HepG2 (cell line): ENCODE measurements at regions not wholly inside any gene's neighbourhood (a gene's known extent, or its start where the extent isn't known, plus 50 kb on each side); places are given as distances from the start of the nearest gene placed in this dataset.

Experiments
- ATF6 ChIP-seq: sonication (generic); formaldehyde crosslinking; conservative IDR thresholded peaks from 2 replicates; pipeline ENCODE4 v1.4.0; 2020; ENCODE audit warnings: missing genetic modification reagents
- ATF7-NPFF ChIP-seq: sonication (generic); formaldehyde crosslinking; IDR thresholded peaks from 2 replicates; pipeline ENCODE4 v1.8.1; 2023; ENCODE audit warnings: mild to moderate bottlenecking, low read depth, missing genetic modification reagents, moderate library complexity
- BRF2 ChIP-seq: sonication (generic); formaldehyde crosslinking; IDR thresholded peaks from 2 replicates; pipeline ENCODE4 v1.8.1; 2022; ENCODE audit warnings: mild to moderate bottlenecking, missing genetic modification reagents
- ELF3 ChIP-seq: IDR thresholded peaks from 2 replicates; pipeline ENCODE4 v1.6.1; 2016; ENCODE audit warnings: missing genetic modification reagents, missing compliant biosample characterization
- HNRNPK ChIP-seq: fragments of 200-400 bp; formaldehyde crosslinking; IDR thresholded peaks from 2 replicates; pipeline ENCODE4 v1.6.1; 2018; ENCODE audit warnings: low read length, low read depth, moderate library complexity, mild to moderate bottlenecking; ENCODE audit not compliant: poor library complexity, severe bottlenecking
- TFDP1 ChIP-seq: IDR thresholded peaks from 2 replicates; pipeline ENCODE4 v1.6.1; 2016; ENCODE audit warnings: missing compliant biosample characterization, missing genetic modification reagents, borderline replicate concordance
- TRIM22 ChIP-seq: fragments of 450-650 bp; IDR thresholded peaks from 2 replicates; pipeline ENCODE4 v1.6.1; 2017
- ZBTB26 ChIP-seq: IDR thresholded peaks from 2 replicates; pipeline ENCODE4 v1.6.1; 2016; ENCODE audit warnings: missing compliant biosample characterization, missing genetic modification reagents, borderline replicate concordance
- ZFP36L2 ChIP-seq: sonication (generic); formaldehyde crosslinking; IDR thresholded peaks from 2 replicates; pipeline ENCODE4 v1.4.0; 2020; ENCODE audit warnings: missing genetic modification reagents
- ZFP82 ChIP-seq: sonication (generic); formaldehyde crosslinking; IDR thresholded peaks from 2 replicates; pipeline ENCODE4 v1.5.1; 2020; ENCODE audit warnings: mild to moderate bottlenecking, missing genetic modification reagents, borderline replicate concordance
- ZFP90 ChIP-seq: sonication (generic); formaldehyde crosslinking; IDR thresholded peaks from 2 replicates; pipeline ENCODE4 v1.8.0; 2022; ENCODE audit warnings: missing genetic modification reagents, mild to moderate bottlenecking, inconsistent platforms, borderline replicate concordance
- ZNF296 ChIP-seq: sonication (generic); formaldehyde crosslinking; conservative IDR thresholded peaks from 2 replicates; pipeline ENCODE4 v1.5.0; 2020; ENCODE audit warnings: mild to moderate bottlenecking, missing genetic modification reagents
- ZNF30 ChIP-seq: sonication (generic); formaldehyde crosslinking; IDR thresholded peaks from 2 replicates; pipeline ENCODE4 v1.5.0; 2020; ENCODE audit warnings: mild to moderate bottlenecking, missing genetic modification reagents
- ZNF577 ChIP-seq: sonication (generic); formaldehyde crosslinking; IDR thresholded peaks from 2 replicates; pipeline ENCODE4 v1.4.0; 2020; ENCODE audit warnings: mild to moderate bottlenecking, low read depth, missing genetic modification reagents, borderline replicate concordance
- ZNF777 ChIP-seq: sonication (generic); formaldehyde crosslinking; IDR thresholded peaks from 2 replicates; pipeline ENCODE4 v1.4.0; 2020; ENCODE audit warnings: missing genetic modification reagents
- ZSCAN12 ChIP-seq: sonication (generic); formaldehyde crosslinking; IDR thresholded peaks from 2 replicates; pipeline ENCODE4 v1.9.0; 2021; ENCODE audit warnings: mild to moderate bottlenecking, missing genetic modification reagents
- TF ChIP-seq, protein P1 (sequence below): sonication (generic); formaldehyde crosslinking; IDR thresholded peaks from 2 replicates; pipeline ENCODE4 v1.8.0; 2022; ENCODE audit warnings: missing genetic modification reagents, mild to moderate bottlenecking, moderate library complexity, borderline replicate concordance
- TF ChIP-seq, protein P2 (sequence below): sonication (generic); formaldehyde crosslinking; IDR thresholded peaks from 2 replicates; pipeline ENCODE4 v1.8.0; 2022; ENCODE audit warnings: missing genetic modification reagents, mild to moderate bottlenecking, inconsistent platforms, borderline replicate concordance

DNA sequence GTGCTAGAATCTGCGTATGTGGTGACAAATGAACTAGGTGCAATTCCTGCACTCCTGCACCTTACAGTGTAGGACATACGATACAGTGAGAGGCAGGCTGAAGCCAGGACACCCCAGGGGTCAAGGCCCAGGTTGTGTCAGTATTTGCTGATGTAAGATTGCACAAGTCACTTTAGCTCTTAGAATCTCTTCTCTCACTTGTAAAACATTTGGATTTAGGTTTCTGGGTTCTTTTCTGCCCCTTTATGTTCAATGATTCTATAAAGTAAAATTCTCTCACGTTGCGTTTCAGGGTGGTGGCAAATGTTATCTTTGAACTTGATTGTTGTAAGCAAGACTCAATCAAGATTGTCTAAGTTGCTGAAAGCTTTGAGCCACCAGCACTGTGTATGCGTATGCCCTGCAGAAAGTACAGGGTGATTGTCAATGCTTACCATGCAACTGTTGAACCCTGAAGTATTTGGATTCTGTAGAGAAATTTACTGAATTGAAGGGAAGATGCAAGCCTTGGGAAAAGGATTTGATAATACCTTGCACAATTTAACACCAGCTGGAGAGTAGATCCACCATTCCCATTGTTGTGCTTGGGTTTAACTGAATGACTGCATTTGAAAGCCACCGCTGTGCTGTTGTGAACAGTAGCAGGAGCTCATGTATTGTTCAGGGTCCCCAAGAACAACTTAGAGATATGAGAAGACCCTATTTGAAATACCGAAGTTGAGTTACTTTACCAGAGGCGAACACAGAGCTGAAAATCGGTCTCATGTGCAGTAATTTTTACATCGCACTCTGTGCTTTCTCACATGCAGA, 106.1 kb upstream of the CITED2 start (continued):
- TF ChIP-seq, protein P1, sequence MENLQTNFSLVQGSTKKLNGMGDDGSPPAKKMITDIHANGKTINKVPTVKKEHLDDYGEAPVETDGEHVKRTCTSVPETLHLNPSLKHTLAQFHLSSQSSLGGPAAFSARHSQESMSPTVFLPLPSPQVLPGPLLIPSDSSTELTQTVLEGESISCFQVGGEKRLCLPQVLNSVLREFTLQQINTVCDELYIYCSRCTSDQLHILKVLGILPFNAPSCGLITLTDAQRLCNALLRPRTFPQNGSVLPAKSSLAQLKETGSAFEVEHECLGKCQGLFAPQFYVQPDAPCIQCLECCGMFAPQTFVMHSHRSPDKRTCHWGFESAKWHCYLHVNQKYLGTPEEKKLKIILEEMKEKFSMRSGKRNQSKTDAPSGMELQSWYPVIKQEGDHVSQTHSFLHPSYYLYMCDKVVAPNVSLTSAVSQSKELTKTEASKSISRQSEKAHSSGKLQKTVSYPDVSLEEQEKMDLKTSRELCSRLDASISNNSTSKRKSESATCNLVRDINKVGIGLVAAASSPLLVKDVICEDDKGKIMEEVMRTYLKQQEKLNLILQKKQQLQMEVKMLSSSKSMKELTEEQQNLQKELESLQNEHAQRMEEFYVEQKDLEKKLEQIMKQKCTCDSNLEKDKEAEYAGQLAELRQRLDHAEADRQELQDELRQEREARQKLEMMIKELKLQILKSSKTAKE (CRISPR knock-in tag): no peak
- TF ChIP-seq ZFP36L2: no peak
- no peak for TF ChIP-seq ZFP82
- TF ChIP-seq ELF3: peak; percentile 72
- TF ChIP-seq HNRNPK: no peak
- no peak for TF ChIP-seq ZNF296
- TF ChIP-seq ZNF577 (CRISPR knock-in tag): no peak
- peak; percentile 82; the same call in 1 of the 2 replicates for TF ChIP-seq ZFP90 (CRISPR knock-in tag)
- TF ChIP-seq BRF2 (CRISPR knock-in tag): no peak
- TF ChIP-seq TRIM22: no peak
- no peak for TF ChIP-seq ZSCAN12 (CRISPR knock-in tag)
- TF ChIP-seq ZBTB26 (CRISPR knock-in tag): 0 out of 2 replicates have a peak, but pooled peaks have one; percentile 70
- TF ChIP-seq, protein P2, sequence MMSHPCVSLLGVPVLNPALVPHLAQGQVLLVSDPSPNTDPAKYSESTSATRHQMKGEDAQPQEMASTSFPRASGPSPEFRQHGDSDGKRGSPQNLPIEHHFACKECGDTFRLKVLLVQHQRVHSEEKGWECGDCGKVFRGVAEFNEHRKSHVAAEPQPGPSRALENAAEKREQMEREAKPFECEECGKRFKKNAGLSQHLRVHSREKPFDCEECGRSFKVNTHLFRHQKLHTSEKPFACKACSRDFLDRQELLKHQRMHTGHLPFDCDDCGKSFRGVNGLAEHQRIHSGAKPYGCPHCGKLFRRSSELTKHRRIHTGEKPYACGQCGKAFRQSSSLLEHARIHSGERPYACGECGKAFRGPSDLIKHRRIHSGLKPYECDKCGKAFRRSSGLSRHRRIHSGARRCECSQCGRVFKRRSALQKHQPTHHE (CRISPR knock-in tag): no peak
- no peak for TF ChIP-seq ZNF30
- TF ChIP-seq TFDP1 (CRISPR knock-in tag): no peak
- TF ChIP-seq ATF7-NPFF (CRISPR knock-in tag): no peak
- no peak for TF ChIP-seq ZNF777 (CRISPR knock-in tag)
- no peak for TF ChIP-seq ATF6 (CRISPR knock-in tag)
